Keratinocyte (primary cell): ENCODE measurements at regions not wholly inside any gene's neighbourhood (a gene's known extent, or its start where the extent isn't known, plus 50 kb on each side); places are given as distances from the start of the nearest gene placed in this dataset.

ENCODE experiments used
- CTCF ChIP-seq, 3 experiments: IDR thresholded peaks in 1 of 3; conservative IDR thresholded peaks in 1 of 3; optimal IDR thresholded peaks in 1 of 3; 2 replicates in 2 of 3; 3 replicates in 1 of 3; pipeline versions ENCODE3 to v1.5.1; 2011; ENCODE audit warnings: low read length in 3 of 3, mild to moderate bottlenecking in 3 of 3, moderate library complexity in 2 of 3, control low read depth in 1 of 3, inconsistent platforms in 1 of 3; ENCODE audit not compliant: insufficient read depth in 2 of 3; ENCODE audit errors: extremely low read depth in 1 of 3
- EZH2 ChIP-seq: IDR thresholded peaks from one replicate; pipeline ENCODE4 v1.6.1; 2012; ENCODE audit warnings: inconsistent platforms, mild to moderate bottlenecking, low read length, moderate library complexity

GRCh38 chr6:79392094-79392493 is 145.1 kb downstream of the LCA5 start:
- TF ChIP-seq CTCF (optimal IDR thresholded peaks at IDR 0.05 in 1 of 3, IDR thresholded peaks at IDR 0.05 in 1 of 3, conservative IDR thresholded peaks at IDR 0.05 in 1 of 3; ENCODE audit: extremely low read depth in 1 of 3, insufficient read depth in 2 of 3, low read length in 3 of 3): no peak
- TF ChIP-seq EZH2: no peak
